SK-MEL-5 (cell line): ENCODE measurements at regions not wholly inside any gene's neighbourhood (a gene's known extent, or its start where the extent isn't known, plus 50 kb on each side); places are given as distances from the start of the nearest gene placed in this dataset.
"Not testable (repeated sequence)": the region's sequence is repeated elsewhere in the genome, so short reads cannot be mapped to it uniquely, and the experiment has no call there.

Source experiments
- DNase-seq: peaks from one replicate; pipeline ENCODE4 v3.0.0-alpha.2; 2016; ENCODE audit warnings: low read depth, low spot score
- in situ Hi-C: cut with HindIII; loops from 2 replicates; pipeline ENCODE4 v1.10.0; 2016; ENCODE audit warnings: low sequenced_read_pairs, high pct_unique_total_duplicates, low pct_unique_long_range_greater_than_20kb

DNA sequence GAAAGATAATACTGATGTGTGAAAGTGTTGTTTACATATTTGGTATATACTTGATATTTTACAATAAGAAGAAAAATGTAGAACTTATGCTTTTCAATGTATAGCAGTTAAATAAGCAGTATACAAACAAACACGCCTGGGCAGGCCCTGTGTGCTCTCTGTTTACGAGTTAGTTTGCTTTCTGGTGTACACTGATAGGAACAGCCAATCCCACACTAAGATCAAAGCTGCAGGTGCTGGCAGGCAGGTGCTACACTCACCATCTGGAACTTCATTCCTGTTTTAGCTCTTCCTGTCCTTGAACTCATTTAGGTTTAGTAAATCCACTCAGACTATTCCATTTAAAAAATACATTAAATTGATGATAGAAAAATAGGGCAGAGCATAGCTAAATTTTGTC lies 614.7 kb upstream of the ST8SIA4 start:
- no peak for DNase-seq
- in situ Hi-C loops, result no loop called here

GRCh38 chr5:101515721-101516120 lies 612.6 kb upstream of the ST8SIA4 start:
- in situ Hi-C loops, result no loop called here

DNA sequence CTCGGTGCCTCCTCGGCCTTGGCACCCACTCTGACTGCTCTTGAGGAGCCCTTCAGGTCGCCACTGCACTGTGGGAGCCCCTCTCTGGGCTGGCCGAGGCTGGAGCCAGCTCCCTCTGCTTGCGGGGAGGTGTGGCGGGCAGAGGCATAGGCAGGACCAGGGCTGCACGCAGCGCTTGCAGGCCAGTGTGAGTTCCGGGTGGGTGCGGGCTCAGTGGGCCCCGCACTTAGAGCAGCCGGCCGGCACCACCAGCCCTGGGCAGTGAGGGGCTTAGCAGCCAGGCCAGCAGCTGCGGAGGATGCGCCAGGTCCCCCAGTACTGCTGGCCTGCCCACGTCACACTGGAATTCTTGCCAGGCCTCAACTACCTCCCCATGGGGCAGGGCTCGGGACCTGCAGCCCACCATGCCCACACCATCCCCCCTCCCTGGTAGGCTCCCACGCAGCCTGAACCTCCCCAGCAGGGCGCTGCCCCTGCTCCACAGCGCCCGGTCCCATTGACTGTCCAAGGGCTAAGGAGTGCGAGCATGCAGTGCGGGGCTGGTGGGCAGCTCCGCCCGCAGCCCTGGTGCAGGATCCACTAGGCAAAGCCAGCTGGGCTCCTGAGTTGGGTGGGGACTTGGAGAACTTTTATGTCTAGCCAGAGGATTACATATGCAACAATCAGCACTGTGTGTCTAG lies 602.9 kb upstream of the ST8SIA4 start:
- in situ Hi-C loops, result no loop called here
- DNase-seq, result no peak

More at GRCh38 chr5:101515721-101516120, 612.6 kb upstream of the ST8SIA4 start:
- DNase-seq, result no peak

DNA sequence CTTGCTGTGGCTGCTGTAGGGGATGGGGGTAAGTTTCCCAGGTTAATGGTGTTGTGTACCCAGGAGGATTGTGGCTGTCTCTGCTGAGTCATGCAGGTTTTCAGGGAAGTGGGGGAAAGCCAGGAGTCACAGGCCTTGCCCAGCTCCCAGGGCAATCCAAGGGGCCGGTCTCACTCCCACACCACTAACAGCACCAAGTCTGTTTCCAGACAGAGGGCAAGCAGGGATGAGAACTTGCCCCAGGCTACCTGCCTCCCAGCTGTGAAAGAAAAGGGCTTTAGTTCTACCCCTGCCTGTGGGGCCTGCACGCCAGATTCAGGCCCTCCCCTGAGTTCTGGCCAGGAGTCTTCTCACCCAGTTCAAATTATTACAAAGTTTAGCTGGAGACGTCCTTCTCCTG lies 579.8 kb upstream of the ST8SIA4 start:
- DNase-seq, result peak; percentile 6
- in situ Hi-C loops, result no loop called here

DNA sequence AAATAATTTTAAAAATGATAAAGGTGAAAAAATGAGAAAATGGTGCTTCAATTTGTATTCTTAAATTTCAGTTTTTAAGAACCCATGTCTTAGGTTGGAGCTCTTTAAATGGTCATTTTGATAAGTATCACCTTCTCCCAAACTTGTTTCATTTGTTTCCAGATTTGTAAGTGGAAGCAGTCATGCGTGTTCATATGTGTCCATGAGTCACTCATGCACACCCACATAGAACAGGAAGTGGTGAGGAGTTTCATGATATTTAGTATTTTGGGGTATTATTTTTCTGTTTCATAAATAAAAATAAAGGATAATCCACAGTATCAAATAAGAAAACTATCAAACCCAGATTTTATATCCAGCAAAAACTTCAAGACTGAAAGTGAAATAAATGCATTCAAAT lies 570.4 kb upstream of the ST8SIA4 start:
- no peak for DNase-seq
- in situ Hi-C loops, result no loop called here

DNA sequence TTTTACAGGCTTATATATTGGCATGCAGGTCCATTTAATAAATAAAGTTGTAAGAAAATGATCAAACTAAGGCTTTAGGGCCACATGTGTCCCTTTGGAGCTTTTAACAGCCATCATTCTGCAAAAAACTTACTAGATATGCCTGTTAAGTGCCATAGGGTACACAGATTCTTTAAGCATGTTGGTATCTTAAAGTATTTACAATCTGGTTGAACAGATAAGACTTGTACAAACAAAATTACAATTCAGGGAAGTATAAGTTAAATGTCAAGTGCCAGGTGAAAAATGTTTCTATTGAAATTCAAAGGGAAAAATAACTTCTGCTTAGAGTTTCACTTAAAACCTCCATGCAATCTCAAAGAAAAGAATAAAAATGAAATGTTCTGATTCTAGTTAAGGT lies 558.4 kb upstream of the ST8SIA4 start:
- DNase-seq, result no peak
- in situ Hi-C loops, result no loop called here

DNA sequence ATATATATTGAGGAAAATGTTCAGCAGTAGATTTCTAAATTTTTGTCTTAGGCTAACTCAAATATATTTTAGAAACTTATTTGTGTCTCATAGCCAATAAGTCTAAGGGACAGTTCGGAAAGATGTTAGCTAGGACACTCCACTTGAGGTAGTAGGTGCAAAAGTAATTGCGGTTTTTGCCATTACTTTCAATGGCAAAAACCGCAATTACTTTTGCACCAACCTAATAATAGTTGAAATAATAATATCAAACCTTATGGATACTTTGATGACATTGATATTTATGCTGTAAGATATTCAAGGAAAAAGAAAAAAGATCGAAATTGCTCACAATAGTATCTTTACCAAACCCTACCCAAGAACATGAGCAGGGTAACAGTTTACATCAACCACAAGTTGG lies 555.5 kb upstream of the ST8SIA4 start:
- DNase-seq, result no peak
- in situ Hi-C loops, result no loop called here

DNA sequence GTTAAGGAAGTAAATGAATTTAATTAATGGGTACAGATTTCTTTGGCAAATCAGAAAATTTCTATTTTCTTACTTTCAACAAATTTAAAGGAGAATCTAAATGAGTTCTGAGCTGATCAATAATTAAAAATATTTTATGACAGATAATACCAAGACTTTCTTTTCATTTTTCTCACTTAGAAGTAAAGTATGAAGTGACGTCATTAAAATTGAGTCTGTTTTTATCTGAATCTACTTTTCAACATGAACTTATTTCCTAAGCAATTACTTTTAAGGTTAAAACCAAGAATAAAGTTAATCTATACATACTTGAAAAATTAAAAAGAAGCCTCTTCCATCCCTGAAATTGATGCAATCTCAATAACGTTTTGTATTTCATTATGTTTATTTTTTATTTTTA lies 552.8 kb upstream of the ST8SIA4 start:
- DNase-seq, result no peak
- in situ Hi-C loops, result no loop called here

GRCh38 chr5:101455048-101455447 lies 552.0 kb upstream of the ST8SIA4 start:
- no peak for DNase-seq
- in situ Hi-C loops, result no loop called here

DNA sequence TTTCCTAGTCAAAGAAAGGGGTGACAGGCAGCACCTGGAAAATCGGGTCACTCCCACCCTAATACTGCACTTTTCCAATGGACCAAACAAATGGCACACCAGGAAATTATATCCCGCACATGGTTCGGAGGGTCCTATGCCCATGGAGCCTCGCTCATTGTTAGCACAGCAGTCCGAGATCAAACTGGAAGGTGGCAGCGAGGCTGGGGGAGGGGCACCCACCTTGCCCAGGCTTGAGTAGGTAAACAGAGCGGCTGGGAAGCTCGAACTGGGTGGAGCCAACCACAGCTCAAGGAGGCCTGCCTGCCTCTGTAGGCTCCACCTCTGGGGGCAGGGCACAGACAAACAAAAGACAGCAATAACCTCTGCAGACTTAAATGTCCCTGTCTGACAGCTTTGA lies 539.2 kb upstream of the ST8SIA4 start:
- in situ Hi-C loops, DNase-seq: not testable (repeated sequence)

DNA sequence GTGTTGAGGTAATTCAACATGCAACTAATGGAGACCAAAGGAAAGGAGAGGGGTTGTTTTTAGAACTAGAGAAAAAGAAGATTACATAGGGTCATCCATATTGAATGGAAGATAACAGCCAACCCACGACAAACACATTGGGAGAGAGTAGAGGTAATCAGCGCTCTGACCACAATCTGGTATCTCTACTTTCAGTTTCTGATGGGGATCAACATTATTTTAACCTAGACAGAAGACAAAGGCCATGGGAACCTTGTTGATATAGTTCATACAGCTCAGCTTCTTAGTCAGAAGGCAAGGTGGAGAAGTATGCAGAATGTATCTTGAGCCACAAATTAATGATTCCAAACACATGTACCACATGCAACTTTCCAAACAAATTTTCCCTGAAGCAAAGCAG lies 537.1 kb upstream of the ST8SIA4 start:
- in situ Hi-C loops, result no loop called here
- no peak for DNase-seq

- DNase-seq, result no peak
- in situ Hi-C loops, result no loop called here
These were observed 534.3 kb upstream of the ST8SIA4 start for GRCh38 chr5:101437351-101437750.

DNA sequence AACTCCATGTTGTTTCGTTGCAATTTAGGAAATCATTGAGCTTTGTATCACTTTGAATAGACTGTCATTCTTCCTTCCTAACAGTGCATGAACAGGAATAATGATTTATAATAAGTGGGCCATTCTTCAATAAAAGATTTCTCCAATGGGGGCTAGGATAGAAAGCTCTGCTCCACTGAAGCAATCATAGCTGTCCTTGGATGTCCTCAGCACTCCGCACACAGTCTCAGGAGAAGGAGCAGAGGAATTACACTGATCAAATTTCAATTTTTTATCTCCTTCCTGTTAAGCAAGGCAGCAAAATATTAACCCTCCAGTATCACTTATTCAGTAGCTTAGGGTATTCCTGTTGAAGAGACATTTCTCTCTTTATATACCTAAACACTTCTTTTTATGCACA lies 532.7 kb upstream of the ST8SIA4 start:
- DNase-seq, result no peak
- in situ Hi-C loops, result no loop called here

DNA sequence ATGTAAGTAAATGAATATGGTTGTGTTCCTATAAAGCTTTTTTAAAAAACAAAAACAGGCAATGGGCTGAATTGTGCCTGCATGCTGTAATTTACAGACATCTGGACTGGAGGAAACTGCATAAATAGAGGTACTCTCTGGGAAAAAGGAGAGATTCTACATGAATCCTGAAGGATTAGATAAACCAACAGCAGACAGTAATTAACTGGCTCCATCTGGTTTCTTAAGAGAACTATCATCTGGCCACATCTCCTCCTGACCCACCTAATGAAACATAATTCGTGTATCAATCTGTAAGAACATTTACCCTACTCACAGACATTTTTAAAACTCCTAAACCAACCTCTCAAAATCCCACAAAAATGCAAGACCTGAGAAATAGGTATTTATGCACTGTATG lies 528.1 kb upstream of the ST8SIA4 start:
- in situ Hi-C loops, result no loop called here
- DNase-seq, result no peak

GRCh38 chr5:101430551-101430950 lies 527.5 kb upstream of the ST8SIA4 start:
- DNase-seq, result no peak
- in situ Hi-C loops, result no loop called here

- in situ Hi-C loops, result no loop called here
- no peak for DNase-seq
These were observed 526.2 kb upstream of the ST8SIA4 start for GRCh38 chr5:101429241-101429640.

DNA sequence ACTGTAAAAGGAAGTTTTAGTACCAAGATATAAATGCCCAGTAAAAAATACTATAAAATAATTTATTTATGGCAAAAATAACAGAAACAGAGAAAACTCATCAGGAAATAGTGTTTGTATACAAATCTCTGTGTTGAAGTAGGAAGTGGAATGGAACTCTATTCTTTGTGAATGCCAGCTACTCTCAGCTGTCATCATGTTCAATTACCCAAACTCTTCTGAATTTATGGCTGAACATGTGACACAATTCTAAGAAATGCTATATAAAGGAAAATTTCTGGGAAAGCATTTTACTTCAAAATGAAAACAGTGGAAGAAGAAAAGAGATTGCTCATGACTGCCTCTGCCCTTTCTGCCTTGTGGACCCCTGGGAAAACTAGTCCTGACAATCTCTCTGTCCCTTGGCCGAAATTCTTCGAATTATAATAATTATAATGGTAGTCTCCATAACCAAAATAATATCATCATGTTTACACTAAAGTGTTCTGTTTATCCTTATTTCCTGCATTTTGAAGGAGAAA lies 522.3 kb upstream of the ST8SIA4 start:
- DNase-seq, result no peak
- in situ Hi-C loops, result no loop called here

DNA sequence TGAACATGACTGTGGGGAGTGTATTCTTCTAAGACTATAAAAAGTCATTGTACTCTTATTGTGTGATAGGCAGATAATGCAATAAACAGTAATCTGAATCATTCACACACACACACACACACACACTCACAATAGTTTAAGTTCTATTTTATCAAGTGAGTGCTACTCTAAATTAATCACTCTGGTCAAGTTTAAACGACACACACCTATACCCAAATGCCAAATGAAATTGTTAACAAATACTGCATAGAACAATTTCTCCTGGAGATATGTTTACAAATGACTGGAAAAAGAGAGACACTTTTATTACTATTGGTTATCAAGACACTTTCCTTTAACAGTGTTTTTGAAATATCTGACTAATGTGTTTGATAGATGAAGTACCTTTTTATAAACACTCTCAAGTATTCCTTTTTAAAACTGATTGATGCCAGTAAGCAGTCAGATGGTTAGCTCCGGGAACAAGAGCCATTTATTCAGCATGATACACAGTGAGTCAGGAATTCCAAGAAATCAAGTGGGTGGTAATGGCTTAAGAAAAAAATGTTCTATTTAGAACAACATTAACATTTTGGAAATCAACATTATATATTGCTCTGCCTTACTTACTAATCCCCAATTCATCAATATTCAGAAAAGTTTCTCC lies 521.6 kb upstream of the ST8SIA4 start:
- in situ Hi-C loops, result no loop called here
- DNase-seq, result peak; percentile 43

GRCh38 chr5:101418713-101419118 lies 515.6 kb upstream of the ST8SIA4 start:
- in situ Hi-C loops, result no loop called here
- DNase-seq, result peak; percentile 14
